ENCODE measurements at regions not wholly inside any gene's neighbourhood (a gene's known extent, or its start where the extent isn't known, plus 50 kb on each side); places are given as distances from the start of the nearest gene placed in this dataset.

DNA sequence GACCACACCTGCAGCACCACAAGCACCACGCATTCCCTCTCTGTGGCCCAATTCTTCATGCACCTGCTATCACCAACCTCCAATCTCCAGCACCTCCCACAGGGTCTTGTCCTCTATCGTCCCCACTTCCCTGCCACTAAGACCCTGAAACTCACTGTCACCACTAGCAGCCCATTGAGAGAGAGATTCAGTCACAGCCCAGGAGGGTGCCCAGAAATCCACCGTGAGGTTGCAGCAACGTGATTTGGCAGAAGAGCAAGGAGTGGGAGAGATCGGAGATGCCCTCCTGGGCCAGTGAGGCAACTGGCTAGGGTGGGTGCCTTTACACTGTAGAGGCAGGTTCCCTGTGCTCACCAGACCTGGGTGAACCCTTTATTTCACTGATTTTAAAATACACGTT is 90.1 kb downstream of the ANKRD60 start:
- DNase-seq: no peak

DNA sequence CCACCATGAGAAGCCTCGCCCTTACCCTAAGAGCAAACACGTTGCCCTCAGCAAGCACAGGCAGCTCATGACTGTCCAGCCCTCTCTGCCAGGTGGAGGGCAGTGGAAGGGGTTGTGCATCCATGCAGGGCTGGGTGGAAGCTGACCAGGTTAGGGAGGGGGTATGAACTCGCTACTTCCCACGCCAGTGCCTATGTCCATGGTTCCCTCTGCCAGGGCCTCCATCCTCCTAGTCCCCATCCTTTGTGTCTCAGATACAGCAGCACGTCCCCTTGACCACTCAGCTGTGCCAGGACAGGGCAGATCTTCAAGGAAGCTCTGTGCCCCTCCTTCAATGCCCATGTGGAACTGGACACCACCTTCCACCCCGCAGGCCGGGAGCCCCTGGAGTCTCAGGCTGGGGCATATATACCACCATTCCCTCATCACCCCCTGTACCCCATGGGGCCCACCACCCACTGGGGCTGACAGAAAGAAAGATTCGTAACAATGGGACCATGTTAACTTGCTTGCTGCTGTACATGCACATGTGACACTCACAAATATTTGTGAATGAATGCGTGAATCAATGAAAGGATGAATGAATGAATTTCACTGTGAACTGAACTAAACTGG is 90.7 kb downstream of the ANKRD60 start:
- DNase-seq: no peak

GRCh38 chr20:58137236-58137635 is 91.2 kb downstream of the ANKRD60 start:
- no peak for DNase-seq

DNA sequence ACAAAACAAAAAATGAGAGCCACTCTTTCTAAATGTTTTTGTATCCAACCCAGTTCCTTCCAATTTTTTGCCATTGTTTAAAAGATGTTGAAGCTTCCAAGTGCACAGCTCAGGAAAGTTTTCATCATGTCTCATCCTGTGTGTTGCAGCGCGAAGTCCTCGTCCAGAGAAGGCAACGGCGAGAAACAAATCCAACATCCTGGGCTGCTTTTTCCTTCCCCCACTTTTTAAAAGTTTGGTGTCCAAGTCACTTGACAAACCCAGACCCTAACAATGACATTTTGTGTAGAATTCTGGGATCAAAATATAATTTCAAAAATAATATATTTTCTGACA is 92.3 kb downstream of the ANKRD60 start:
- DNase-seq: no peak

DNA sequence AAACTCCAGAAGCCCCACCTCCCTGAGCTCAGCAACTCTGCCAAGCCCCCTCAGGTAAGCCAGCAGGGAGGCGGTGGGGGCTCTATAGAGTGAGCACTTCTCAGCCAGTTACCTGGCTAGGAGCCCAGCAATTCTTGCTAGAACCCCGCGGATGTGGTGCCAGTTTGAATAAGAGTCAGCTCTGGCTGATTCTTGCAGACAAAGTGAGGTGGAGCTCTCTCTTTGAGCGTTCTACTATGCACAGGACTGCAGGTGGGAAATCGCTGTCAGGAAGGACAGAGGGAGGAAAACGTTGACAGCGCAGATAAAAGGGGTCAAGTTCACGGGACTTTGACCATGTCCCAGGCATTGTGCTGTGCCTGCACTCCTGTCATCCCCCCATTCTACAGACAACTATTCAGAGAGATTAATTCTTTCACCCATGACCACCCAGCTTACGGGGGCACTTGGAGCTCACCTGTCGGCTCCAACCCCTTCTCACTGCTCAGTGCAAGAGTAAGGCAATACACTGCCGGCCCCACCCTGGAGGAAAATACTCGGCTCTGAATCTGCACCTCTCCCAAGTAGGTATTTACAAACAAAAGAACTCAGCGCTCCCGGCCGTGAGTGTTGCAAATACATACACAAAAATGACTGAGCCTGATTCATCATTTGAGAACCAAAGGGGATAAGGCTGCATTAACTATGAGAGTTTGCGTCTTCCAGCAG is 92.9 kb downstream of the ANKRD60 start:
- DNase-seq: no peak

DNA sequence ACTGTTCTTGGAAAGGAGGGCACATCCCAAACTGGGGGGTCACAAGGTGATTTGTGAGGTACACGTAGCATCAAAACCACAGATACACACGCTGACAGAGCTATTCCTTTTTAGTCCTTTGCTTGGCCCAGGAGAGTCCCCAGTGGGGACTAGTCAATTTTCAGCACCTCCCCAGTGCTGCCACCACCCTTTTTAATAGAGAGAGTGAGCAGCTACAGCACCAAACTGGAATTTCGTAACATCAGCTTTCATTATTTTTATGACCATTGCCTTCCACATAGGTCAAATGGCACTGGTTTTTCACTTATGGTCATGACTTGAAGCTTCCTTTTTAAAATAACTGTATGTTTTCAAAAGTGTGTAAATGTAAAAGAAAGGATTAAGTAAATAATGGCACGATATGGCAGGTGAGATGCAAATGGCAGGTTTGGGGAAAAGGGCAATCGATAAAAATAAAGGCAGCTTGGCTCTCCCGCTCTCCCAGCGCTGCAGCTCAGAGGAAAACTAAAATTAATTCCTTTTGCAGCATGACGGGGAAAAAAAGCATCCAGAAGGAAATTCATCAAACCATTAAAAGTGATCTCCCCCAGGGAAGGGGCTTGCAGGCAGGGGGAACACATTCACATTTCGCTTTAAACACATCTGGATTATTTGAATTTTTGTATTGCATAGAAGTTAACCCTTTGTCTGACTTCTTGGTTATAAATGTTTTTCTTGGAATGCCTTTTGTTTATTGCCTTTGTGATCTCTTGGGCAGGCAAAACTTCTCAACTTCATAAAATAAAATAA is 95.2 kb downstream of the ANKRD60 start:
- no peak for DNase-seq

DNA sequence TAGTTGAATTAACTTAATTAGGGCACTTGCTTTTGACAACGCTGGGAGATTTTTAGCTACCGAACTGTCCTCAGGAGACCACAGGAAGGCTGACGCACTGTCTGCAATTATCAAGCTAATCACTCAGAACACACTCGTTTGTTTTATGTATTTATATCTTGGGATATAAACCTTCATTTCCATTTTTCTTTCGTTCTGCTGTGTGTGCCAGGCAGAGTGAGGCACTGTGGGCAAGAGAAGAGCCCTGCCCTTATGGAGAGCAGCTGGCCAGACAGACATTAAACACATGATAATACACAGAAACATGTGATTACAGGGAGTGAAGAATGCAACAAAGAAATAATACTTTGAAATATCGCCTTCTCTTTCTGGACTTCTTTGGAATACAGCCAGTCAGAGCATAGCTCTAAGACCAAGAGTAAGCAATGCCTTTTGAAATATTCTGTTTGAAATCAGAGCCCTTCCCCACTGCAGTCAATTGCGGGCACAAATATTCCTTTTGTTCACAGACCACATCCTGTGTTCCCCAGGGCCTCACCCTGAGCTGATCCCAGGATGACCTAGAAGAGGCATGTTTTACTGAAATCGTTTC is 96.8 kb downstream of the ANKRD60 start:
- DNase-seq: no peak

GRCh38 chr20:58131151-58131550 is 97.3 kb downstream of the ANKRD60 start:
- no peak for DNase-seq

DNA sequence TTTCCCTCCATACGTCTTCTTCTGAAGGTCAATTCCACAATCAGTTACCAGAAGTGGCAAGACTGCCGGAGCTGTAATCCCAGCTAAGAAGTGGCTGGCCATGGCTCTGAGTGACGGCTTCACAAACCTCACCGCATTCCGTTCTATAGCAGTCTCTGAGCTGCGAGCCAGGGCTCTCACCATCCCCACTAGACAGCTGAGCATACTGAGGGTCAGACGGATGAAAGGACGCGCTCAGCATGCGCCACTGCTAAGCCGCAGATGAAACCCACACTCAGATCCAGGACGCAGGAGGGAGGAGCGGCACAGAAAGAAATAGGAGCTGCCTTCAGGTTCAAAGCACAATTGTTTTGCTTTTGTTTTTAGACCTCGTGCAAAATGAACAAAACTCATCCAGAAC is 97.9 kb downstream of the ANKRD60 start:
- DNase-seq: no peak

DNA sequence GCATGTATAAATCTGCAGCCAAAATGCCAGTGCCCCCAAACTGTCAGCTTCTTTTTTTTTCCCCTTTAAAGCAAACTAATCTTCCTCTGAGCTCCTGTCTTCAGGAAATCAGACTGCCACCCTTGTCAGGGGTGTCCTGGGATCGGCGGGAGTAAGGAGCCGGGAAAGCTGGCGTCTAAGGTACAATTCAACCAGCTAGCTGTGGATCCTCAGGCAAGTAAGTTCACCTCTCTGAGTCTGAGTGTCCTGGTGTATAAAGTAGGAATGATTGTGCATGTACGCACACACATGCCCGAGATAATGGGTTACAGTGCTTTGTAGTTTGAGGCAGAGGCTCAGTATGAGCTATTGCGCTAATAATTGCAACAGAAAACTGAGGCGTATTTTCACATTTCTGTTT is 98.3 kb downstream of the ANKRD60 start:
- DNase-seq: no peak

DNA sequence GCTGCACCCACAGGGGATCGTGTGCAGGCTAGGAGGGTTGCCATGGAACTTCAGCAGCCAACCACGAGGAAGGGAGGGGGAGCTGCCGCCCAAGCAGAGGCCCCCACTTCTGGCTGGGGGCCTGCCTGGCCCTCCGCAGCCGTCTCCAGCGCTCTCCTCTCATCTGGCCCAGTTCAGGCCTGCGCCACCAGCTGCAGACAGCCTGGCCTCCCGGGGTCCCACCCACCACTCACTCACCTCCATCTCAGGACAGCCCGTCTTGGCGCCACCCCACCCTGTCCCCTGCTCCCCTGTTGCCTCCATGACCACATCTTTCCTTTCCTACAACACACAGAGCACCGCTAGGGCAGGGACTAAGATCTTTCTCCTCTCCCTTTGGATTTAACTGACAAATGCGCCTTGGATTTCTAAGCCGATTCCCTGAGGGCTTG is 98.7 kb downstream of the ANKRD60 start:
- DNase-seq: no peak

DNA sequence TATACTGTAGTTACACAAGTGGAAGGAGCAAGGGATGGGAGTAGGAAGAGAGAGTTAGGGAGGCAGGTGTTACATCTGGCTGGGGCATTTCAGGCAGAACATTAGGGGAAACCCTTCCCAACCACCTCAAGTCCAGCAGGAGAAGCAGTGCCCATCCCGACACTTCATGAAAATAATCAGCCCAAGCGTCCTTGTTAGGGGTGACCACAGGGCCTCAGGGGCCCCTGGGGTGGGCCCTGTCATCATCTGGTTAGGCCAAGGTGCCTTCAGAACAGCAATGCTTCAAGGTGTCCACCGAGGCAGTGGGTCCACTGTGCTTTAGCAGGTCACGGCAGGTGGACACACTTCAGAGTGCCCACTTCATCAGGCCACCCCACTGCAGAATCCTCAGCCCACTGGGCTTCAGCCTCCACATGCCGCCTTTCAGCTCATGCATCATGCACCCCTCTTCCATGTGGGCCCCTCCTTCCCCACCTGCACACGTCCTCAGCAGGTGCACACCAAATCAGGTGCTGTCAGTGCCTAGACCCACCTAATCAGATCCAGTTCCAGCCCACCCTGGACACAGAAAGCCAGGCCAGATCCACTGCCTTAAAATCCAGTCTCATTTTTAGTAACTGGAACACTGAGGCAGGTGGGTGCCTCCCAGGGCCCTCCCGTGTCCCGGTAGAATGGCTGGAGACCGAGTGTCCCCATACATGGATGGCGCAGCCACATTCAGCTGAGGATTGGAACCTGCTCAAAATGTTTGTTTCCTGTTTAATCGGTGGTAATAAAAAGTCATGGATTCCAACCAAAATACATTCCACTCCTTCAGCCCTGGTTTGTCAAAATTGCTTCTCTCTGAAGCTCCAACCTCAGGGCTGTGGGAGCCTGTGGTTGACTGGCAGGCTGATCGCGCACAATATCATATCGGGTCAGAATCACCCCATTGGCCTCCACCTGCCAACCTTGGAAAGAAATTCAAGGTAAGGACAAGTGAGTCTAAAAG is 99.5 kb downstream of the ANKRD60 start:
- DNase-seq: no peak

GRCh38 chr20:58127701-58128111 is 100.7 kb downstream of the ANKRD60 start:
- no peak for DNase-seq

DNA sequence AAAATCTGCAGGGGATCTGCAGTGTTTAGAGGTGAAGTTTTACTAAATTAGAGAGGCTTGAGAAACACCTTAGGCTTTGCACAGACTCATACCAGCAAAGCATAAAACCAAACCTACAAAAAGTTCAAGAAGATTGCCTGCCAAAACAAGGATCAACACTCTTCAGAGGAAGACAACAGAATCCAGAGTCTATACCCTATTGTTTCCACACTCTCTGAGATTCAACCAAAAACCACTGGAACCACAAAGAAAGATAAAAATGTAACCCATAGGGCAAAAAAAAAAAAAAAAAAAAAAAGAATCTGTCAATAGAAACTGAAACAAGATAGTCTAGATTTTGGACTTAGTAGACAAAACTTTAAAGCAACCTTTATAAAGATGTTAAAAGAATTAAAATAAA is 102.7 kb downstream of the ANKRD60 start:
- DNase-seq: no peak

GRCh38 chr20:58117944-58118343 is 110.5 kb downstream of the ANKRD60 start:
- no peak for DNase-seq

DNA sequence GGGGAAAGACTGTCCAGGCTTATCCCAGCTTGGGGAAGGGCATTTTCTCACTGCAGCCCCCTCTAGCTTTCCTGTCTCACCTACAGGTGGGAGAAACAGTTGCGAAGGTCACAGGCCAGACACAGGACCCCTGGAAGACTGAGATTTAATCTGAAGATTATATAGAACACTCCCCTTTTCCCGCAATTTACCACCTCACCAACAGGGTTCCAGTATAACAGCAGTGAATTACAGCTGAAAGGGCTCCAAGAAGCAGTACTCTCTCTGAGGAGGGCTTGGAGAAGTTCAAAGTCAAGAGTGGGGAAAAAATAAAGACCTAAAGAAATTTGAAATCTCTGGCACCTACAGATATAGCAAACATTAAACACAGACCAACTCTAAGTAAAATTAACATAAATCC is 111.9 kb downstream of the ANKRD60 start:
- no peak for DNase-seq

GRCh38 chr20:58113716-58114115 is 114.7 kb downstream of the ANKRD60 start:
- no peak for DNase-seq

GRCh38 chr20:58112017-58112781 is 116.3 kb downstream of the ANKRD60 start:
- DNase-seq: no peak

- no peak for DNase-seq
Measured at GRCh38 chr20:58111310-58112016, 117.0 kb downstream of the ANKRD60 start.

GRCh38 chr20:58109918-58110635 is 118.4 kb downstream of the ANKRD60 start:
- no peak for DNase-seq

Data from stimulated activated CD8-positive, alpha-beta memory T cell treated with anti-CD3 and anti-CD28 coated beads, Interleukin-4, amount 100 ng/mL, for 48 hours (primary cell).